ENCODE measurements at regions not wholly inside any gene's neighbourhood (a gene's known extent, or its start where the extent isn't known, plus 50 kb on each side); places are given as distances from the start of the nearest gene placed in this dataset.

DNA sequence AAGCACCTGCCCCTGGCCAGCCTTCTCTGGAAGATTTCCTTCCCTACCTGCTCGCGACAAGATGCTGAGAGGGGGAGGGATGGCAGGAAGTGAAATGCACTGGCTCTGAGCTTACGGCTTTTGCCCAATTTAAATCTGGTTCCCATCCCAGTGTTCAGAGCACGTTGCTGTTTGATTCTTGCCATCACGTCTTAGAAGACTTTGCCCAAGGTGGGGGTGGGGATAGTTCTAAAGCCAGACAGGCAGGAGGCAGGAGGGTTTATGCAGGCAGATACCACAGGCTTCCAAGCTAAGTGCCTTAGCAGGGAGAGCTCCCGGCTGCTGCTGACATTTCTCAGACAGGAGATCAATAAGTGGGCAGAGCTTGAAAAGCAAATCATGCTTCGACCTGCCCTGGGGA, 393.9 kb downstream of the MID1IP1 start:
- TF ChIP-seq, protein P1, sequence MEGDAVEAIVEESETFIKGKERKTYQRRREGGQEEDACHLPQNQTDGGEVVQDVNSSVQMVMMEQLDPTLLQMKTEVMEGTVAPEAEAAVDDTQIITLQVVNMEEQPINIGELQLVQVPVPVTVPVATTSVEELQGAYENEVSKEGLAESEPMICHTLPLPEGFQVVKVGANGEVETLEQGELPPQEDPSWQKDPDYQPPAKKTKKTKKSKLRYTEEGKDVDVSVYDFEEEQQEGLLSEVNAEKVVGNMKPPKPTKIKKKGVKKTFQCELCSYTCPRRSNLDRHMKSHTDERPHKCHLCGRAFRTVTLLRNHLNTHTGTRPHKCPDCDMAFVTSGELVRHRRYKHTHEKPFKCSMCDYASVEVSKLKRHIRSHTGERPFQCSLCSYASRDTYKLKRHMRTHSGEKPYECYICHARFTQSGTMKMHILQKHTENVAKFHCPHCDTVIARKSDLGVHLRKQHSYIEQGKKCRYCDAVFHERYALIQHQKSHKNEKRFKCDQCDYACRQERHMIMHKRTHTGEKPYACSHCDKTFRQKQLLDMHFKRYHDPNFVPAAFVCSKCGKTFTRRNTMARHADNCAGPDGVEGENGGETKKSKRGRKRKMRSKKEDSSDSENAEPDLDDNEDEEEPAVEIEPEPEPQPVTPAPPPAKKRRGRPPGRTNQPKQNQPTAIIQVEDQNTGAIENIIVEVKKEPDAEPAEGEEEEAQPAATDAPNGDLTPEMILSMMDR (IDR thresholded peaks at IDR 0.05; ENCODE audit: low read depth, low read length, poor library complexity, severe bottlenecking) = no peak
- no peak for TF ChIP-seq EZH2phosphoT487 (IDR thresholded peaks at IDR 0.05; ENCODE audit: borderline replicate concordance, low read length)

Data from DOHH2 (cell line).